Brain microvascular endothelial cell (primary cell): ENCODE measurements at regions not wholly inside any gene's neighbourhood (a gene's known extent, or its start where the extent isn't known, plus 50 kb on each side); places are given as distances from the start of the nearest gene placed in this dataset.

ENCODE experiments used
- DNase-seq: peaks from one replicate; pipeline ENCODE4 v3.0.0-alpha.2; 2020
- H3K27ac ChIP-seq: fragments of 250-450 bp; sonication (Bioruptor Pico); 2 replicates; pipeline ENCODE4 v1.5.1; 2020; ENCODE audit warnings: mild to moderate bottlenecking, moderate library complexity
- H3K27me3 ChIP-seq: fragments of 250-450 bp; sonication (Bioruptor Pico); replicated peaks from 2 replicates; pipeline ENCODE4 v1.5.1; 2020; ENCODE audit warnings: mild to moderate bottlenecking
- H3K36me3 ChIP-seq: fragments of 250-450 bp; sonication (Bioruptor Pico); replicated peaks from 2 replicates; pipeline ENCODE4 v1.5.1; 2020; ENCODE audit warnings: mild to moderate bottlenecking
- H3K4me3 ChIP-seq: 2 replicates; pipeline ENCODE4 v1.5.1; 2011; ENCODE audit warnings: low read depth, mild to moderate bottlenecking, control low read depth, low read length, moderate library complexity
- CTCF ChIP-seq: IDR thresholded peaks from 2 replicates; pipeline ENCODE4 v1.5.1; 2011; ENCODE audit warnings: low read depth, mild to moderate bottlenecking, moderate library complexity, low read length, control low read depth, inconsistent platforms; ENCODE audit errors: missing control alignments
- in situ Hi-C: cut with HindIII; loops from 2 replicates; pipeline ENCODE4 v1.10.0; 2017; ENCODE audit warnings: low sequenced_read_pairs, low pct_ligation_motif_present

GRCh38 chr3:13252207-13252606 is 167.9 kb downstream of the NUP210 start:
- no peaks in the 10 kb centered on the region for H3K27me3 ChIP-seq
- TF ChIP-seq CTCF: no peak
- no peak overlapping the region for H3K4me3 ChIP-seq
- no peak overlapping the region for H3K27ac ChIP-seq
- DNase-seq: no peak
- in situ Hi-C loops: no loop called here
- no peaks in the 10 kb centered on the region for H3K36me3 ChIP-seq

- in situ Hi-C loops: no loop called here
- no peak for TF ChIP-seq CTCF
- no peak for DNase-seq
Measured at GRCh38 chr3:13251166-13251903, 168.8 kb downstream of the NUP210 start.

GRCh38 chr3:13249664-13250390 is 170.3 kb downstream of the NUP210 start:
- H3K27ac ChIP-seq: no peak overlapping the region
- no peak overlapping the region for H3K4me3 ChIP-seq
- no peak for TF ChIP-seq CTCF
- no peaks in the 10 kb centered on the region for H3K36me3 ChIP-seq
- DNase-seq: no peak
- H3K27me3 ChIP-seq: no peaks in the 10 kb centered on the region
- in situ Hi-C loops: no loop called here

More at GRCh38 chr3:13251166-13251903, 168.8 kb downstream of the NUP210 start:
- no peak overlapping the region for H3K27ac ChIP-seq
- H3K27me3 ChIP-seq: no peaks in the 10 kb centered on the region
- no peaks in the 10 kb centered on the region for H3K36me3 ChIP-seq
- no peak overlapping the region for H3K4me3 ChIP-seq

- no peak overlapping the region for H3K27ac ChIP-seq
- H3K4me3 ChIP-seq: no peak overlapping the region
- TF ChIP-seq CTCF: no peak
- H3K27me3 ChIP-seq: no peaks in the 10 kb centered on the region
- in situ Hi-C loops: no loop called here
- H3K36me3 ChIP-seq: no peaks in the 10 kb centered on the region
- no peak for DNase-seq
Measured at GRCh38 chr3:13248640-13249039, 171.5 kb downstream of the NUP210 start.

- TF ChIP-seq CTCF: no peak
- Histone ChIP-seq H3K27me3 (no peaks in the 10 kb centered on the region), H3K27ac (no peak overlapping the region), H3K4me3 (no peak overlapping the region), H3K36me3 (no peaks in the 10 kb centered on the region)
- in situ Hi-C loops: no loop called here
- no peak for DNase-seq
Measured at GRCh38 chr3:13245615-13245978, 172.4 kb upstream of the IQSEC1 start.

GRCh38 chr3:13243586-13243985 is 170.4 kb upstream of the IQSEC1 start:
- in situ Hi-C loops: no loop called here
- Histone ChIP-seq H3K27ac (no peak overlapping the region), H3K36me3 (no peaks in the 10 kb centered on the region), H3K27me3 (no peaks in the 10 kb centered on the region), H3K4me3 (no peak overlapping the region)
- DNase-seq: no peak
- no peak for TF ChIP-seq CTCF
